SK-N-SH (cell line): ENCODE measurements at regions not wholly inside any gene's neighbourhood (a gene's known extent, or its start where the extent isn't known, plus 50 kb on each side); places are given as distances from the start of the nearest gene placed in this dataset.

ENCODE experiments used
- CTCF ChIA-PET: fragments of 300-600, 350-600 bp; formaldehyde crosslinking; extraction: SDS; loops from one replicate; lab custom pipeline; 2021; lab: Yijun Ruan, JAX
- POLR2A ChIA-PET: fragments of 350-600 bp; sonication (Branson Sonifier 250); formaldehyde crosslinking; extraction: SDS; loops from one replicate; lab custom pipeline; 2020; ENCODE audit warnings: antibody characterized with exemption, inconsistent platforms; lab: Yijun Ruan, JAX
- DNase-seq: peaks from one replicate; pipeline ENCODE4 v3.0.0; 2012
- H2AFZ ChIP-seq: fragments of 200-600 bp; sonication (generic); 2 replicates; pipeline ENCODE4 v1.8.1; 2016; ENCODE audit warnings: antibody characterized with exemption, mild to moderate bottlenecking, low read depth
- H3F3A ChIP-seq: fragments of 200-600 bp; sonication (generic); replicated peaks from 2 replicates; pipeline ENCODE3; 2016; ENCODE audit warnings: antibody characterized with exemption, mild to moderate bottlenecking; ENCODE audit not compliant: insufficient read depth
- H3K27ac ChIP-seq, 2 experiments: fragments of 200-500 bp in 1 of 2; fragments of 200-600 bp in 1 of 2; sonication (Bioruptor generic) in 1 of 2; sonication (generic), shearing (Covaris generic) in 1 of 2; 2 replicates each; pipeline versions ENCODE4 v1.5.1 to v1.6.1; 2014 to 2016; ENCODE audit warnings: low read depth in 2 of 2, inconsistent platforms in 1 of 2, low read length in 1 of 2, mild to moderate bottlenecking in 1 of 2, mixed read lengths in 1 of 2
- H3K27me3 ChIP-seq: fragments of 200-600 bp; sonication (generic), shearing (Covaris generic); 2 replicates; pipeline ENCODE4 v1.6.1; 2016; ENCODE audit warnings: mixed run types; ENCODE audit not compliant: insufficient read depth
- H3K36me3 ChIP-seq, 2 experiments: fragments of 200-500 bp in 1 of 2; fragments of 200-600 bp in 1 of 2; sonication (Bioruptor generic) in 1 of 2; sonication (generic) in 1 of 2; replicated peaks in 1 of 2; 2 replicates each; pipeline versions ENCODE3 to v1.5.1; 2014 to 2016; ENCODE audit warnings: low read length in 1 of 2, mild to moderate bottlenecking in 1 of 2; ENCODE audit not compliant: insufficient read depth in 2 of 2, control insufficient read depth in 1 of 2
- H3K4me1 ChIP-seq, 2 experiments: fragments of 200-500 bp in 1 of 2; fragments of 200-600 bp in 1 of 2; sonication (Bioruptor generic) in 1 of 2; sonication (generic), shearing (Covaris generic) in 1 of 2; 2 replicates each; pipeline versions ENCODE4 v1.5.1 to v1.6.1; 2014 to 2016; ENCODE audit warnings: low read depth in 1 of 2, low read length in 1 of 2, mixed run types in 1 of 2; ENCODE audit not compliant: insufficient read depth in 2 of 2, control insufficient read depth in 1 of 2
- H3K4me2 ChIP-seq: fragments of 200-600 bp; sonication (generic), shearing (Covaris generic); 2 replicates; pipeline ENCODE4 v1.6.1; 2017; ENCODE audit warnings: mixed run types
- H3K4me3 ChIP-seq, 2 experiments: fragments of 200-500 bp in 1 of 2; fragments of 200-600 bp in 1 of 2; sonication (Bioruptor generic) in 1 of 2; sonication (generic), shearing (Covaris generic) in 1 of 2; 2 replicates each; pipeline versions ENCODE4 v1.5.1 to v1.8.1; 2014 to 2016; ENCODE audit warnings: low read depth in 2 of 2, inconsistent platforms in 1 of 2, low read length in 1 of 2, mild to moderate bottlenecking in 1 of 2, mixed read lengths in 1 of 2, moderate library complexity in 1 of 2
- H3K79me2 ChIP-seq: fragments of 200-600 bp; sonication (generic); 2 replicates; pipeline ENCODE4 v1.8.1; 2017; ENCODE audit warnings: mild to moderate bottlenecking; ENCODE audit not compliant: insufficient read depth
- H3K9ac ChIP-seq: fragments of 200-600 bp; sonication (generic); 2 replicates; pipeline ENCODE4 v1.6.1; 2017; ENCODE audit warnings: mixed run types
- H3K9me2 ChIP-seq: fragments of 200-600 bp; sonication (generic); 2 replicates; pipeline ENCODE4 v1.6.1; 2017; ENCODE audit warnings: mixed run types
- H3K9me3 ChIP-seq: fragments of 200-600 bp; sonication (generic); 2 replicates; pipeline ENCODE4 v1.6.1; 2017; ENCODE audit warnings: mixed run types, mild to moderate bottlenecking, moderate library complexity
- H4K20me1 ChIP-seq: fragments of 200-600 bp; sonication (generic); 2 replicates; pipeline ENCODE4 v1.6.1; 2017; ENCODE audit warnings: mild to moderate bottlenecking, mixed run types; ENCODE audit not compliant: insufficient read depth
- CTCF ChIP-seq: fragments of 200-600 bp; sonication (generic); IDR thresholded peaks from 2 replicates; pipeline ENCODE4 v1.6.1; 2017; ENCODE audit warnings: antibody characterized with exemption, mild to moderate bottlenecking, moderate library complexity
- ELF1 ChIP-seq: IDR thresholded peaks from 2 replicates; pipeline ENCODE4 v1.4.0; 2012
- EP300 ChIP-seq, 2 experiments: IDR thresholded peaks; 2 replicates each; pipeline versions ENCODE4 v1.4.0 to v1.6.1; 2012; ENCODE audit warnings: borderline replicate concordance in 1 of 2, low read depth in 1 of 2, low read length in 1 of 2
- EZH2phosphoT487 ChIP-seq: fragments of 200-600 bp; sonication (generic); IDR thresholded peaks from 2 replicates; pipeline ENCODE4 v1.6.1; 2017; ENCODE audit warnings: low read depth, mixed run types, mild to moderate bottlenecking, antibody characterized with exemption, moderate library complexity, borderline replicate concordance
- FOSL2 ChIP-seq: IDR thresholded peaks from 2 replicates; pipeline ENCODE4 v1.4.0; 2012; ENCODE audit warnings: low read depth, mild to moderate bottlenecking, moderate library complexity, borderline replicate concordance
- GATA2 ChIP-seq: sonication (generic); formaldehyde crosslinking; IDR thresholded peaks from 2 replicates; pipeline ENCODE4 v1.5.0; 2020; ENCODE audit warnings: mild to moderate bottlenecking, missing genetic modification reagents
- IRF3 ChIP-seq: fragments of 150-350 bp; IDR thresholded peaks from 2 replicates; pipeline ENCODE4 v1.6.1; 2016; ENCODE audit warnings: mild to moderate bottlenecking, low read depth, low read length
- JUND ChIP-seq: IDR thresholded peaks from 2 replicates; pipeline ENCODE4 v1.4.0; 2012
- NFIC ChIP-seq: IDR thresholded peaks from 2 replicates; pipeline ENCODE4 v1.4.0; 2012; ENCODE audit warnings: borderline replicate concordance
- PBX3 ChIP-seq: IDR thresholded peaks from 2 replicates; pipeline ENCODE4; 2012
- POLR2AphosphoS5 ChIP-seq: IDR thresholded peaks from 2 replicates; pipeline ENCODE4 v1.6.1; 2012; ENCODE audit warnings: low read depth, low read length
- RXRA ChIP-seq: IDR thresholded peaks from 2 replicates; pipeline ENCODE4 v1.4.0; 2012; ENCODE audit warnings: low read depth, mild to moderate bottlenecking, borderline replicate concordance
- TCF12 ChIP-seq: IDR thresholded peaks from 2 replicates; pipeline ENCODE4 v1.4.0; 2012
- USF1 ChIP-seq: IDR thresholded peaks from 2 replicates; pipeline ENCODE4 v1.4.0; 2012; ENCODE audit warnings: low read depth, borderline replicate concordance
- WGBS: methylation state at CpG from one replicate; pipeline ENCODE4 v1.1.6; 2017; ENCODE audit warnings: low lambda C conversion rate; 5-methylcytosine and 5-hydroxymethylcytosine counted together

- Histone ChIP-seq H3F3A (peaks cover 4% of the 10 kb centered on the region), H3K79me2 (no peaks in the 10 kb centered on the region), H3K9me2 (no peaks in the 10 kb centered on the region), H3K36me3 (no peaks in the 10 kb centered on the region), H3K9ac (peak overlapping the region; percentile 47; the same call in 1 of the 2 replicates), H3K4me3 (no peak overlapping the region), H2AFZ (peak overlapping the region; percentile 72), H3K4me2 (peak overlapping the region; percentile 48), H4K20me1 (no peaks in the 10 kb centered on the region), H3K9me3 (no peaks in the 10 kb centered on the region), H3K4me1 (peaks cover 9 to 23% of the 10 kb centered on the region in 2 experiments; a peak in 3 of 4 replicates), H3K27me3 (no peaks in the 10 kb centered on the region), H3K27ac (peak overlapping the region in 1 of 2 experiments; percentile 84; a peak in 2 of 4 replicates)
- TF ChIP-seq GATA2 (CRISPR knock-in tag) (no peak), TCF12 (peak; percentile 58), JUND (peak; percentile 53), CTCF (no peak), NFIC (0 out of 2 replicates have a peak, but pooled peaks have one; percentile 24), PBX3 (peak; percentile 67), ELF1 (no peak), EZH2phosphoT487 (no peak), POLR2AphosphoS5 (no peak), FOSL2 (peak; percentile 50; the same call in 1 of the 2 replicates), RXRA (0 out of 2 replicates have a peak, but pooled peaks have one; percentile 8), USF1 (no peak), EP300 (IDR thresholded peaks at IDR 0.05; ENCODE audit: borderline replicate concordance in 1 of 2, low read depth in 1 of 2, low read length in 1 of 2) (peak in 1 of 2 experiments; percentile 62; a peak in 2 of 4 replicates), IRF3 (no peak)
- WGBS, result 8% methylated on average over 2 of the region's 2 CpGs
- ChIA-PET POLR2A (no interaction called here), CTCF (interaction anchor here (1.4 kb wide), 1 partner anchor 10 kb away, joined by 3 read pairs; no protein-coding TSS in a partner anchor)
- DNase-seq, result no peak
These were observed 587.3 kb downstream of the PTPRC start for GRCh38 chr1:199226163-199226562.
